NCI-H2081 treated with DMSO at 0.1 percent for 48 hours (cell line): ENCODE measurements at regions not wholly inside any gene's neighbourhood (a gene's known extent, or its start where the extent isn't known, plus 50 kb on each side); places are given as distances from the start of the nearest gene placed in this dataset.

Source experiments
- DNase-seq: peaks from one replicate; lab custom pipeline; 2025; lab: John Stamatoyannopoulos, UW

DNA sequence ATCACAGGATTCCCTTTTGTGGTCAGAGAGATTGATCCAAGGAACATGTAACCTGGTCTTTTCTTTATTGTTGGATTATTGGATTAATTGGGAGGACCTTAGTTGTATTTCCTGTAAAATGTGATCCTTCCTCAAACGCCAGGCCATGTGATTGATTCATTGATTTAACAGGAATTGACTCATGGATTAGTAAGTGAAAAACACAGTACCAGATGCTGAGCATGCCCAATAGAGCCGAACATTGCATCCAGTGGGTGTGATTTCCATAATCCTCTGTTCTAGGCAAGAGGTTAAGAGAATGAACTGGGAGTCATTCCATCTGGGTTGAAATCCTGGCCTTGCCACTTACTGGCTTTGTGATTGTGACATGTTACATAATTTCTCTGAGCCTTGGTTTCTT, 522.3 kb downstream of the MAT2B start:
- no peak for DNase-seq

DNA sequence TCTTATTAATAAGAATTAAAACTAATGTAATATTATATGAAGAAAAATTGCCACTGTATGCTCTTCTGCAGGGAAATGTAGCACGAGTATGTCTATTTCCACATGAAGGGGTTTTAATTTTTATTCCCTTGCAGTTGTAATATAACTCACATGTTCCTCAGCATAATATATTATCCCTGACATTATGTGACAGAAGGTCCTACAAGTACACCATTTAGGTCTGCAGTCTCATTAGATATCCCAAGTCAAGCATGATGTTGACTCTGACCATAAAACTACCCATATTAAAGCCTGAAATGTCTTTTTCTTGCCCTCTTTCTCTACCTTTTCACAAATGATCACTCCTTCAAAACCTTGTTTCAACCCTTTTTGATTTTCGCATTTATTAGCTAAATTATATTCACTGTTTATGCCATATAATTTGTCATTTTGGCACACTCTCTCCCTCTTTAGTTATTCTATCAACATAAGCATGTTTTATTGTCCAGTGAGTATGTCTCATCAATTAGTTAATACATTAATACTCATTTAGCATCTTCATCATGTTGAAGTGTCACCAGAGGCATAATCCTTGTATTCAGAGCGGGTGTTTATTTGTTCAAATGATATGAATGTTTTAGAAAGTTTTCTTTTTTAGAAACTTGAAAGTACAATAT, 532.8 kb downstream of the MAT2B start:
- no peak for DNase-seq

DNA sequence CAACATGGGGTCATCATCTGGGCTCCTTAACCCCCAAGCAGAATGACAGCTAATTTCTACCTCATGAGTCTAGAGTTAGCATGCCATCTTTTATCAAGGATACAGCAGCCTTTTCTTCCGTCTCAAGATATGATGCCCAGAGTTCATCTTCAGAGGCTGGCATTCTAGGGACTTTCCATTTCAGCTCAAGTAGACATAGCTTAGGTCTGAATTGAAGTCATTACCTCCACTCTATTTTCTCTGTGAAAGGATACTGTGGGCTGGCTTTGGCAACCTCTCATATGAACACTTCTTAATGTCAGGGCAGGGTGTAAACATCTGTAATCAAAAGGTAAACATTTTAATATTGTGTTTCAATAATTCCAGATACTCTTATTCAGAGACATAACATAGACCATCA, 535.7 kb downstream of the MAT2B start:
- DNase-seq = no peak

DNA sequence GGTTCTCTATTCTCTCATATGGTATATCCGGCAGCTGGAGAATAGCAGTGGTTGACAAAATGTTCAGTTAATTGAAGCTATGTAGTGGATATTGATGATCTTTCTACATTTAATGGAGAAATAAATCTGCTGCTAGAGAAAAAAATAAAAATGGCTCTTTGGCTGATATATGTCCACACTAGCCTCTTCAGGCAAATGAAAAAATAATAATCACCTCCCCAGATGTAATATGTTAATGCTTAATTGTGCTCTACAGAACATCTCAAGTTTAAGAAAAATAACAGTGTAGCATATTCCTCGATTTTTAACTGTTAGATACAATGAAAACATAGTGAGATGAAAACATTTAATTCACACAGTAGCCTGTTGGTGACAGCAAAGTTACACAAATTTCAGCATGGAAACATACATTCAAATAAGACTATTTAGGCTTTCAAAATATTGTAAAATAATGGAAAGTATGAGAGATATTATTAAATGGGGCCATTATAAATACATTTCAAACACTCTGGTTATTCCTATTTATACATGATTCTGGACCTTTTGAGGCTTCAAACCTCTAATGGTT, 543.0 kb downstream of the MAT2B start:
- no peak for DNase-seq

DNA sequence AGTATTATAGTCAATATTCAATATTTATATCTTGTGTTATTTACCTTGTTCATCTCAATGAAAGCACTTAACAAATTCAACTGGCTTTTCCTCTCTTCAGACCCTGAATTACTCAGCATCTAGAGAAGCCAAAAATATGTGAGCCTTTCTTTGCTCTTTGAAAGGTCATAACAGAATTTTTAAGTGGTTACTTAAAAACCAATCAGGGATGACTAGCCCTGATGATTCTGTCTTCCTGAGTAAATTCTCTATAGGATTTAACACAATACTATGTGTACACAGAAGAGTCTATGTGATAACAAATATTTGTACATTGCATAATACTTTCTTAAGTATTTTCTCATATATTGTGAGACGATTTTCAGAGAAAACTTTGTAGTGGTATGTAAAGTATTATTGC, 546.3 kb downstream of the MAT2B start:
- no peak for DNase-seq

DNA sequence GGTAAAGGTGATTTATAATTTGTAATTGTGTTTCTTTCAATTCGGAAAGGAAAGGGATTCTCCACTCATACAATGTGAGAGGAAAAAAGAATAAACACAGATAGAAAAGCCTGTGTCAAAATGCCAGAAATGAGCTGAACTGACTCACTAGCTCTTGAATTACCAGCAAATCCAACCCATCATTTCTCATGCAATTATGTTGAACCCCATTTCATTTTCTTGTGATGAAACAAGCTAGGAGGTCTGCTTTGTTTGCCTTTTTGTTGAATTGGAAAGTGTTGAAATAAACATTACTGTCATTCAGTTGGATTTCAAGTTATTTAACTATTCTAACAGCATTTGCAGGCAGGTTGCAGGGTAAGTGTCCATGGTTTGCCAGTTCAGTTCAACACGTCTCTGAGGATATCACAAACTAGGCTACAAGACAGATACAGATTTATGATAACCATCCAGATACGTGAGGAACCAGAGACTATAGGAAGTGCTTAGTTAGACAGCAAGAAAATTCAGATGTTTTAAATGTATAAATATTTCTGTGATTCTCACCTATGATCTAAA, 547.2 kb downstream of the MAT2B start:
- no peak for DNase-seq

DNA sequence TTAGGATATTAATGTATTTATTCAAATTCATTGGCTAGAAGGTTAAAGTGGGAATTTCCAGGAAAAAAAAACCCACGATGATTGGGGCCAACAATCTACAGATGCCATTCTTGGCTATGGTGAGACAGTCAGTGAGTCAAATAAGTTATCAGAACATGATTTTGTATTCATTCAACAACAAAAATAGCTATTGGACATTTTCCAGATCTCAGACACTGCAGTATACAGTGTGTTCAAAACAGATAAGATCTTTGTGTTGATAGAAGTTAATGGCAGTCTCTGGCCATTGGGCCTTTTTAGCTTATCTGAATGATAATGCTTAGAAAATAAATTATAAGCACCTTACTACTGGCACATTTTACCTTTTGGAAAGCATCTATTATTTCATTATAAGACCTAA, 547.7 kb downstream of the MAT2B start:
- DNase-seq = no peak

DNA sequence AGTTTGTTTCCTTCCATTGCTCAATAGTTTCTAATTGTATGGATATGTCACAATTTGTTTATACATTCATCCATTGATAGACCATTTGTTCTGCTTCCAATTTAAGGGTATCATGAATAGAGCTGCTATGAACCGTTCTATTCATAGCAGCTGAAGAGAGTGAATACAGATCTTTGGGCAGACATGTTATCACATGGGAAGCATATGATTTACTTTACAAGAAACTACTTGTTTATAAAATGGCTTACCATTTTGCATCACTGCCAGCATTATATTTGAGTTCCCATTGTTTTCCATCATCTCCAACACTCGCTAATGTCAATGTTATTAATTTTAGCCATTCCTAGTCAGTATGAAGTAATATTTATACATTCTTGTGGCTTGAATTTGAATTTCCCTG, 549.0 kb downstream of the MAT2B start:
- DNase-seq = no peak

DNA sequence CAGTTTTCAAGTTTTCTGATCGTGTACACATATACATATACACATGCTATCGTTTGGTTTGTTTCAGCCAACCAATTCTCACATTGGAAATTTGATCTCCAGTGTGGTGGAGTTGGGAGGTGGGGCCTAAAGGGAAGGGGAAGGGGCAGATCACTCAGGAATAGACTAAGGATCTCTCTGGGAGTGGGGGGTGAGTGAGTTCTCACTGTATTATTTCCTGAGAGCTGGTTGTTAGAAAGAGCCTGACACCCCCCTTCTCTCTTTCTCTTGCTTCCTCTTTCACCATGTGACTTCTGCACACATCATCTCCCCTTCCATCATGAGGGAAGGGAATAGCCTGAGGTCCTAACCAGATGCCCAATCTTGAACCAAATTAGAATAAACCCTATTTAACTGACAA, 551.7 kb downstream of the MAT2B start:
- no peak for DNase-seq

DNA sequence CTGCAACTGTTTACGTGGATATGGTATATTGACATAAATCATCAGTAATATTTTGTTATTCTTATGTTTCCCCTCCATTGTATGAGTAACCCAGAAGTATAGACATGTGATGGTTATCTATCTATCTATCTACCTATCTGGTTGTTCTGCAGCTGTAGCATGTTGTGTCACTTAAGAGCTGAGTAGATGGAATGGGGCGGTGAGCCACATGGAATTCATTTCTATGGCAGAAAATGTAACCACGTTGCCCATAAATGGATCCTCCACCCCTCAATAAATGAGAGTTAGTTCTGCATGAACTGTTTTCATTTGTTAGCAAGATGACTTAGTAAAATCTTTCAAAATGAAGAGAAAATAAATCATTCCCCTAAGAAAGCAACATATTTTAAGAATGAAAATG, 553.2 kb downstream of the MAT2B start:
- no peak for DNase-seq

DNA sequence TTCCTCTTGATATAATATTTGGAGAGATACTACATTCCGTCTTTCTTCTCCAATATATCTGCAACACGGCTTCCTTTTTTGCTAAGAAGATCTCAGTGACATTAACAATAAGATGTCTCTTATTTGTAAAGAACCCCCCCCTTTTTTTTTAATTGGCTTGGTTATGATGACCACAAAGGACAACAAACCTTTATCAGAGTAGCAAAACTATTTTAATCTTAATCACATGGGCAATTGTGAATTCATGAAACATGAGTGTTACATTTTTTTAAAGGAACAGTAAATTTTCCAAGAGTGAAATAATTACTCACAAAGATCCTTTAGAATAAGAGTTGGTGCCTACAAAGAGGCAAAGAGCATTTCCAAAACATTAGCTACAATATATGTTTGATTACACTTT, 554.1 kb downstream of the MAT2B start:
- no peak for DNase-seq

DNA sequence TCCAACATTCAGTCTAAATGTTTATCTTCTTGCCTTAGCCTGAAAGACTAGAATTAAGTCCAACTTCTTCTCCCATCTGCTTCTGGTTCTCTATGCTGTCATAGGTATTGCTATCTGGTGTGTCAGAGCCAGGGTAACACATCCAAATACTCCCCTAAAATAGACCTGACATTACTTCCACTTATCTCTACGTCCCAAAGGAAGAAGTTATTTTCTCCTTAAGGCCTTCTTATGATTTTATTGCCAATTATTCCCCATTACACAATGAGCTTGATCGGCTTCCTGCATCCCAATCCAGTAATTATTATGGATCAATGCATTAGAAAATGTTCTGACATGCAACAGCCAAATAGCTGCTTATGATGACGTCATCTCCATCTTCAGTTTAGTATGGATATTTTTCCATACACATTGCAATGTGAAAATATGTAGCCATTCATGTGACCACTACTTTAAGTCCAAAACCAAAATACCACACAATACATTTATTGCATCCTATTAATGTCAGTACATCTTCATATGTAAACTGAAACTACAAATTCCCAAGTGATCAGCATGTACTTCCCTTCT, 555.5 kb downstream of the MAT2B start:
- DNase-seq = no peak

DNA sequence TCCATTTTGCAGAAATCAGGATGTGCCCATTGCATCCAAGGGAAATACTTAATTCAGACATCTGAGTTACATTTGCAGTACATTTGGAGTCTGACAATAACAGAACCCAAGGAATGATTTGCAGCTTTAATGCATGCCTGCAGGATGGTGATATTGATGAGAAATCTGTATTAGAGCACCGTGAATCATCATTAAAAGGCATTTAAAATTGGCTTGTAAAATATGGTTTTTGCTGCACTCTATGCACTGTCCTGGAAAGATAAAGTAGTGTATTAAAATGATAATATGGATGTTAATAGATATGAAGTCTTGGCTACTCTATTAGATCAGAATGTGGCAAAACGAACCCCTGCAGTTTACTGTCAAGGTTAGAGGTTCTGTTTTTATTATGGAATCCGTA, 556.9 kb downstream of the MAT2B start:
- DNase-seq = no peak

DNA sequence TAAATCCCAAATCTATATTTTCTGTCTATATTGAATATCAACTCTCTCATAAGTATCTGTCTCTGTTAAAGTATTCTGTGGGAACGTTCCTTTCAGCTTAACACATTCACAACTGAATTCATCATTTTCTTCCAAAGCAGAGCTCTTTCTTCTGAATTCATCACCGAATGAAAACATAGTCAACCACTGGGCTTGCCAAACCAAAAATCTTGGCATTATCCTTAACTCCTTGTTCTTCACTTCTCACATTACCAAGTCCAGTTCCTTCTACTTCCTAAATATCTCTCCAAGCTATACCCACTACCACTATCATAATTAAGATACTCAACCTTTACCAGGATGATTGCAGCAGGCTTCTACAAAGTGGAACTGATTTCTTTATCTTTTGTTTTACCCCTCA, 559.8 kb downstream of the MAT2B start:
- DNase-seq = no peak

DNA sequence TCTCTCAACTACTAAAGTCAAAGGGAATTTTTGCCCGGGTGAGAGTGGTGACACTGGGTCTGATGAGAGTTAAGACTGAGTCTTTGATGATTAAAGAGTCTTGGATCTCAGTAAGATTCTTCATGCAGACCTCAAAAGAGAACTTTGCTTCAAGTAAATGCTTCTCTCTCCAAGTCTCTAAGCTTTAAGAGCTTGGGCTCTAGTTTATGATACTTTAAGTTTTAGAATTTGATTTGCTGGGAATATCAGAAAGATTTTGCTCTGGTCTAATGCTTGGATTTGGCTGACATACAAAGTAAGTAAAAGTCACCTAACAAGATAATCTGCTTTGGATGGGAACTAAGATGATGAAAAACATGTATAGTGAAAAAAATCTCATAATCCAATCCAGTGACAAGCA, 566.3 kb downstream of the MAT2B start:
- DNase-seq = no peak

DNA sequence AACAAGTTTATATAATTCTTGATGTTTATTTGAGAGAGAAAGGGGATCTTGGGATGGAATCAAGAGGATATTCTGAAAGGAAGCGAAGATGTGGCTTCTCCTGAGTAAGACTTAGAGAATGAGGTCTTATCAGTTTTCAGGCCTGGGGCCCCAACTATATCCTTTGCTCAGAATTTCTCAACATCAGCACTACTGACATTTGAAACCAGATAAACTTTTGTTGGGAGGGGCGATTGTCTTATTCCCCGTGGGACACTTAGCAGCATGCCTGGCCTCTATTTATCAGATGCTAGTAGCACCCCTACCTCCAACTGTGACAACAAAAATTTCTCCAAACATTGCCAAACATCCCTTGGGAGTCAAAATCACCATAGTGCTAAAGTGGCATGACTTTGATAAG, 567.7 kb downstream of the MAT2B start:
- DNase-seq = no peak

DNA sequence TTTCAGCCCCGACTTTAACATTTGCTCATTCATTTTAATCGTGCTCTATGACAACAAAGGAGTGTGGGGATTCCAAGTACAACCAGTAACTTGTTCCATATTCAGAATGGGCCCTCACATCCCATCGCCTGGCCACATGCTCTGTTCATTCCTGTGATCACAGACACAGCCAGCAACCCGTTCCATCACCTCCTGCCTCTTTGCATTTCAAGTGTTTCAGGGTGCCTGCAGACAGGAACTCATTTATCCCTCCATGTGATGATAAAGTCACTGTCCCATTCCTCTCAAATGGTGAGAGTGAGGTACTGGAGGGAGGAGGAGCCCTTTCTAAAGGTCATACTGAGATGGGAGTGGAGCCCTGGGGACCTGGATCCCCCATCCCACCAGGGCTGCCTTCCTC, 571.1 kb downstream of the MAT2B start:
- DNase-seq = no peak

DNA sequence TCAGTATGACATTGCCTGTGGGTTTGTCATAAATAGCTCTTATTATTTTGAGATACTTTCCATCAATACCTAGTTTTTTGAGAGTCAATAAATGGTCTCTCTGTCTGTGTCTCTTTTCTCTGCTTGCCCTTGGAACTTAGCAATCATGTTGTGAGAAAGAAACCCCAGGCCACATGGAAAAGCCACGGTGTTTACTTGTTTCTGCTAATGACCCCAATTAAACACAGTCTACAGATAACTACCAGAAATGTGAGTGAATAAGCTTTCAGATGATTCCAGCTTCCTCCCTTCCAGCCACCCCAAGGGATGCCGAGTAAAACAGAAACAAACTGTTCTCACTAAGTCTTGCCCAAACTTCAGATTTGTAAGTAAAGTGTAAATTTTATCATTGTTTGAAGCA, 584.9 kb downstream of the MAT2B start:
- DNase-seq = no peak

DNA sequence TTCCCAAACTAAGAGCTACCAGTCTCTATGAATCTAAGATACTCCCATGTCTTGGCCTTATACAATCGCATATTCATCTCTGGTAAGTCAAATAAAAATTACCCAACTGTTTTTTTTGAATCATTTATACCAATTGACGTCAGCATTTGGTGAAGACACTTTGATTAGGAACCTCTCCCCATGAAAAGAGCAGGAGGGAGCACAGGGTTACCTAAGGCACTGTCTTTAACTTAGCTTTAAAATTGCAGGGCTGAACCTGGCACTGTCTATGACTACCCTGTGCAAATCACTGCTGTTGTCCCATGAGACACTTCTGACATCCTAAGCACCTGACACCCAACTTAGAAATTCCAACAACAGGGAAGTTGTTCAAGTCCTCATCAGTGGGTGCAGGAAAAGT, 586.4 kb downstream of the MAT2B start:
- DNase-seq = no peak

DNA sequence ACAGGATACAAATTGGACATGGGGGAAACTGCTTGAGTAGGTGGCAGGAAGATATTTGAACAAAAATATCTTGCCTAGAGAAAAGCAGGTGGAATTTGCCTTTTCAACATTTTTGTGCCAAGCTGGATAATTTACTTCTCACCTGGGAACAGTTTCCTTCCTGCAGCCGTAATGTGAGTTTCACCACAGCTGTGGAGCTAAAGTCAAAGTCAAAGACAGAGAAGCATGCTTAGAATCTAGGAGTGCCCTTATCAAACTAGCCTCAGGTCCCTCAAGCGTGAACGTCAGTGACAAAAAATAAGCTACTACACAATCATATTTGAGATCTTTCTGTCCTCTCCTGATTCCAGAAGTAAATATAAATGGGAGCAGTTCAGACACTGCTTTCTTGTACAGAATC, 588.9 kb downstream of the MAT2B start:
- DNase-seq = no peak

DNA sequence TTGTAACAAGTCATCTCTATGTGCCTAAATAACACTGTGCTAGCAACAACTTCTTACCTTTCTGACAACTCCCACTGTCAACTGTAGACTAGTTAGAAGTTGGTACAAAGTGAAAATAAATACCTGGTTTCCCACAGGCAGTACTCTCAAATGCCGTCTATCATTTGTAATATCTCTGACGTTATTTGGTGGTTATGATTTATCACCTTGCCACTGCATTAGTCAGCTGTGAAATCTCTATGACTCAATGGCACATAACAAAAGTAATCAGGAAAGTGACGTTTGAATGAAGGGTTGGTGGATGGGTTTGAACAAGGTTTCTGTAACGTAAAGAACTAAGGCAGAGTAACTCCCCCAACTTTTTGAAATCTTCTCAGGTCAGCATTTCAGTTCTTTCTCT, 592.3 kb downstream of the MAT2B start:
- no peak for DNase-seq

DNA sequence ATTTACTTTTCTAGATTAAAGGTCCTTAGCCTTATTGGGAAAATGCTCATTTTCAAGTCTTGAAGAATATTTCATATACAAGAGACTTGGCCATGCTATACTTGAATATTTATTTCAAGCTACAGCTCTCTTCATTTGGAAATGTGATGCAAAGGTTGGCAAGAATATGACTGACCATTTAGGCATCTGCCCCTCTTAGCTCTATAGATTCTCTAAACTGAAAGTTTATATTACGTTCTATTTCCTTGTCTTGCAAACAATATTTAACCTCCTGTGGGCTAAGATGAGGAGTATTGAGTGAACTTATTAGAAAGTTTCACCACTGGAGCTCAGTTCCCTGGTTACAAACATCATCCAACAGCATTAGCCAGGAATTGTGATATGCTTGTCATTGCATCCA, 593.1 kb downstream of the MAT2B start:
- no peak for DNase-seq

DNA sequence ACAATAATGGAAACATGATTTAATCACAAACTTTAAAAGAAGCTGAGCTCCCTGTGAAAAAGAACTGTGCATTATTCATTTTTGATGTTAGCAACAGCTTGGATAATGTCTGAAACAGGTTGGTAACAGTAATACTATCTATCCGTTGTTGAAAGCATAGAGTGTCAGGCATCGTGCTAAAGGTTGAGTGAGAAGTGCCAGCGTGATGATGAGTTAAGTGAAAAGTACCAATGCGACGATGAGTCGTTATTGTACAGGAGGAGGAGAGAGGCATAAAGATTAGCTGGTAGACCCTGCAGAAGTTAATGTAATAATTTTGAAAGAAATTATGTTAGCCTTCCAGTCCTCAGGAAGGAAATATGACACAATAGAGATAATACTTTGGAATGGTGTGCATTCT, 593.6 kb downstream of the MAT2B start:
- DNase-seq = no peak

DNA sequence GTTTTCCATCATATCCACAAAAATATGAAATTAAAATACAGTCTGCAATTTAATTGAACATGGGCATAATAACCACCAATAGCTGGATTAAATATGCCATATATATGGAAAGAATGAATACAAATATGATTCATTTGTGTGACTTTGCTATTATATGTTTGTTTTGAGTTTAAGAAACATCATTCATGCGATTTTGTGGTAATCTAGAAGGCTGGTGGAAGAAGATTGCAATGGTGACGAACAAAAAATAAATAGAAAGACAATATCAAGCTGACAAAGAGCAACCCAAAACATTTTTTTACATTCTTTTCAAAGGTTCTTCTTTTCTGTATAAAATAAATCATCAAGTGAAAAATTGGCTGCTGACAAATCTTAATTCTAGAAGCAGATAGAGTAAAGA, 610.0 kb downstream of the MAT2B start:
- DNase-seq = no peak
